Astrocyte (in vitro differentiated cells and primary cell): ENCODE measurements at regions not wholly inside any gene's neighbourhood (a gene's known extent, or its start where the extent isn't known, plus 50 kb on each side); places are given as distances from the start of the nearest gene placed in this dataset.

Source experiments
- DNase-seq: peaks from one replicate; pipeline ENCODE4 v3.0.0-alpha.2; 2010; ENCODE audit warnings: low read depth
- FAIRE-seq: peaks from 2 replicates; lab custom pipeline; 2011; peaks lifted over from hg19 to GRCh38; lab: Jason Lieb, UNC
- H2AFZ ChIP-seq: 2 replicates; pipeline ENCODE4 v1.6.0; 2012; ENCODE audit warnings: low read depth, low read length, inconsistent platforms
- H3K27ac ChIP-seq: 2 replicates; pipeline ENCODE4 v1.5.1; 2011; ENCODE audit warnings: low read depth, low read length, inconsistent platforms
- H3K27me3 ChIP-seq: 2 replicates; pipeline ENCODE4 v1.6.0; 2011; ENCODE audit warnings: low read length, inconsistent platforms; ENCODE audit not compliant: insufficient read depth
- H3K36me3 ChIP-seq: 2 replicates; pipeline ENCODE4 v1.5.1; 2011; ENCODE audit warnings: low read length, inconsistent platforms; ENCODE audit not compliant: insufficient read depth
- H3K4me1 ChIP-seq: 2 replicates; pipeline ENCODE4 v1.5.1; 2011; ENCODE audit warnings: low read length, inconsistent platforms; ENCODE audit not compliant: insufficient read depth
- H3K4me2 ChIP-seq: 2 replicates; pipeline ENCODE4 v1.6.0; 2012; ENCODE audit warnings: low read length, inconsistent platforms
- H3K4me3 ChIP-seq: 2 replicates; pipeline ENCODE4 v1.5.1; 2011; ENCODE audit warnings: low read depth, mild to moderate bottlenecking, low read length, inconsistent platforms; ENCODE audit not compliant: insufficient read depth
- H3K79me2 ChIP-seq: 2 replicates; pipeline ENCODE4 v1.6.0; 2012; ENCODE audit warnings: mild to moderate bottlenecking, low read length, inconsistent platforms; ENCODE audit not compliant: insufficient read depth
- H3K9ac ChIP-seq: 2 replicates; pipeline ENCODE4 v1.6.0; 2012; ENCODE audit warnings: mild to moderate bottlenecking, low read length, inconsistent platforms
- H3K9me3 ChIP-seq: 2 replicates; pipeline ENCODE4 v1.5.1; 2012; ENCODE audit warnings: low read depth, mild to moderate bottlenecking, low read length, inconsistent platforms; ENCODE audit not compliant: insufficient read depth
- H4K20me1 ChIP-seq: 2 replicates; pipeline ENCODE4 v1.6.0; 2012; ENCODE audit warnings: low read length, inconsistent platforms; ENCODE audit not compliant: insufficient read depth
- H3K27ac Mint-ChIP-seq: one replicate; pipeline ENCODE4 v1.8.0; 2021; ENCODE audit warnings: mild to moderate bottlenecking, mixed read lengths; ENCODE audit not compliant: unreplicated experiment
- H3K27me3 Mint-ChIP-seq: one replicate; pipeline ENCODE4 v1.8.0; 2021; ENCODE audit warnings: low read depth, mixed read lengths; ENCODE audit not compliant: unreplicated experiment
- H3K36me3 Mint-ChIP-seq: one replicate; pipeline ENCODE4 v1.8.0; 2021; ENCODE audit warnings: low read depth, mixed read lengths; ENCODE audit not compliant: unreplicated experiment
- H3K4me1 Mint-ChIP-seq: one replicate; pipeline ENCODE4 v1.8.0; 2021; ENCODE audit warnings: low read depth, mixed read lengths; ENCODE audit not compliant: unreplicated experiment
- H3K4me3 Mint-ChIP-seq: one replicate; pipeline ENCODE4 v1.8.0; 2021; ENCODE audit warnings: mild to moderate bottlenecking, moderate library complexity, mixed read lengths; ENCODE audit not compliant: unreplicated experiment
- H3K9me3 Mint-ChIP-seq: one replicate; pipeline ENCODE4 v1.8.0; 2021; ENCODE audit warnings: mild to moderate bottlenecking, mixed read lengths; ENCODE audit not compliant: unreplicated experiment
- EZH2 ChIP-seq: IDR thresholded peaks from 2 replicates; pipeline ENCODE4 v1.6.1; 2012; ENCODE audit warnings: mild to moderate bottlenecking, low read length, inconsistent platforms; ENCODE audit not compliant: insufficient read depth
- TF ChIP-seq, protein P1 (sequence below): IDR thresholded peaks from 2 replicates; pipeline ENCODE4 v1.5.1; 2011; ENCODE audit warnings: low read depth, mild to moderate bottlenecking, inconsistent platforms, low read length, moderate library complexity; ENCODE audit not compliant: insufficient read depth

DNA sequence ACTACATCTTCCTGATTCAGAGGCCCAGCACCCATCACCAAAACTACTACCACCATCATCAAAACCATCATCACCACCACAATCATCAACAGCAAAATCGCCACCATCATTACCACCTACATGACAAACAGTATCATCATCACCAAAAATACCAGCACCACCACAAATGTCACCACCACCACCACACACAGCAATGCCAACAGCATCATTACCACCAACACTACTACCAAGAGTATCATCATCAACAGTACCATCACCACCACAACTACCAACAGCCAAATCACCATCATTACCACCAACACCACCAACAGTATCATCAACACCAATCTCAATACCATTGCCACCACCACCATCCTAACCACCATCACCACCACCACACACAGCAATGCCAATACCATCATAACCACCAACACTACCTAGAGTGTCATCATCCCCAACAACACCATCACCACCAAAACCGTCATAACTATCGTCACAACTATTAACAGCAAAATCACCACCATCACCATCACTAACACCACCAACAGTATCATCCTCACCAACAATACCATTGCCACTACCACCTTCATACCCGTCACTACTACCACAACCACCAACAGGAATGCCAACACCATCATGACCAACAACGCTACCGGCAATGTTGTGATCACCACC lies 64.6 kb upstream of the TEX51 start:
- H3K9me3 ChIP-seq, result peaks cover 6% of the 10 kb centered on the region
- H3K27me3 ChIP-seq, result no peaks in the 10 kb centered on the region
- no peaks in the 10 kb centered on the region for H3K9me3 Mint-ChIP-seq
- H3K4me2 ChIP-seq, result no peak overlapping the region
- H3K9ac ChIP-seq, result no peak overlapping the region
- no peaks in the 10 kb centered on the region for H3K4me1 ChIP-seq
- FAIRE-seq, result no peak
- no peak overlapping the region for H3K27ac Mint-ChIP-seq
- H3K4me1 Mint-ChIP-seq, result peaks cover 4% of the 10 kb centered on the region
- no peaks in the 10 kb centered on the region for H3K36me3 Mint-ChIP-seq
- TF ChIP-seq EZH2, result no peak
- TF ChIP-seq, protein P1, sequence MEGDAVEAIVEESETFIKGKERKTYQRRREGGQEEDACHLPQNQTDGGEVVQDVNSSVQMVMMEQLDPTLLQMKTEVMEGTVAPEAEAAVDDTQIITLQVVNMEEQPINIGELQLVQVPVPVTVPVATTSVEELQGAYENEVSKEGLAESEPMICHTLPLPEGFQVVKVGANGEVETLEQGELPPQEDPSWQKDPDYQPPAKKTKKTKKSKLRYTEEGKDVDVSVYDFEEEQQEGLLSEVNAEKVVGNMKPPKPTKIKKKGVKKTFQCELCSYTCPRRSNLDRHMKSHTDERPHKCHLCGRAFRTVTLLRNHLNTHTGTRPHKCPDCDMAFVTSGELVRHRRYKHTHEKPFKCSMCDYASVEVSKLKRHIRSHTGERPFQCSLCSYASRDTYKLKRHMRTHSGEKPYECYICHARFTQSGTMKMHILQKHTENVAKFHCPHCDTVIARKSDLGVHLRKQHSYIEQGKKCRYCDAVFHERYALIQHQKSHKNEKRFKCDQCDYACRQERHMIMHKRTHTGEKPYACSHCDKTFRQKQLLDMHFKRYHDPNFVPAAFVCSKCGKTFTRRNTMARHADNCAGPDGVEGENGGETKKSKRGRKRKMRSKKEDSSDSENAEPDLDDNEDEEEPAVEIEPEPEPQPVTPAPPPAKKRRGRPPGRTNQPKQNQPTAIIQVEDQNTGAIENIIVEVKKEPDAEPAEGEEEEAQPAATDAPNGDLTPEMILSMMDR, result no peak
- H3K36me3 ChIP-seq, result no peaks in the 10 kb centered on the region
- no peak overlapping the region for H3K27ac ChIP-seq
- no peak overlapping the region for H3K4me3 ChIP-seq
- H3K4me3 Mint-ChIP-seq, result no peak overlapping the region
- no peaks in the 10 kb centered on the region for H4K20me1 ChIP-seq
- peaks cover 6% of the 10 kb centered on the region for H3K27me3 Mint-ChIP-seq
- H2AFZ ChIP-seq, result no peak overlapping the region
- no peaks in the 10 kb centered on the region for H3K79me2 ChIP-seq
- no peak for DNase-seq

DNA sequence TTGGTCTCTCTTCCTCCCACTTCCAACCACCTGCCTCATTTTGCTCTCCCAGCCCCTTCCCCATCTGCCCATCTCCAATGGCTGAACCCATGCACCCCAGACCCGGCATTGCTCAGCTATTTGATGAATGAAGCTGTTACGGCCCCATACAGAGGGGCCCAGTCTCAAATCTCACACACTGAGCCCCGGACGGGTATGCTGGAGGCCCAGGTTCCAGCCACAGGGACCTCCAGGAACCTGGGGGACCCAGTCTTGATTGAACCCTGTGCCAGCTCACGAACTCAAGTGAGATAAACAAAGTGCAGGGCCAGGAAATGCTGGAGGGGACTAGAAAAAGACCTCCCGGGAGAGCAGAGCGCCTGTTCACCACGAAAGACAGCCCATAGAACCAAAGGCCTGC lies 63.4 kb upstream of the TEX51 start:
- no peak for DNase-seq
- no peak overlapping the region for H3K27ac ChIP-seq
- Mint-ChIP-seq H3K36me3 (no peaks in the 10 kb centered on the region), H3K9me3 (peaks cover 3% of the 10 kb centered on the region), H3K4me3 (no peak overlapping the region), H3K27me3 (peaks cover 11% of the 10 kb centered on the region), H3K4me1 (peaks cover 4% of the 10 kb centered on the region), H3K27ac (no peak overlapping the region)
- no peak overlapping the region for H3K4me2 ChIP-seq
- no peak overlapping the region for H2AFZ ChIP-seq
- FAIRE-seq, result no peak
- TF ChIP-seq, protein P1, result no peak
- no peak for TF ChIP-seq EZH2
- no peak overlapping the region for H3K4me3 ChIP-seq
- H3K79me2 ChIP-seq, result no peaks in the 10 kb centered on the region
- peaks cover 6% of the 10 kb centered on the region for H3K9me3 ChIP-seq
- H4K20me1 ChIP-seq, result no peaks in the 10 kb centered on the region
- H3K9ac ChIP-seq, result no peak overlapping the region
- H3K27me3 ChIP-seq, result no peaks in the 10 kb centered on the region
- no peaks in the 10 kb centered on the region for H3K36me3 ChIP-seq
- no peaks in the 10 kb centered on the region for H3K4me1 ChIP-seq

DNA sequence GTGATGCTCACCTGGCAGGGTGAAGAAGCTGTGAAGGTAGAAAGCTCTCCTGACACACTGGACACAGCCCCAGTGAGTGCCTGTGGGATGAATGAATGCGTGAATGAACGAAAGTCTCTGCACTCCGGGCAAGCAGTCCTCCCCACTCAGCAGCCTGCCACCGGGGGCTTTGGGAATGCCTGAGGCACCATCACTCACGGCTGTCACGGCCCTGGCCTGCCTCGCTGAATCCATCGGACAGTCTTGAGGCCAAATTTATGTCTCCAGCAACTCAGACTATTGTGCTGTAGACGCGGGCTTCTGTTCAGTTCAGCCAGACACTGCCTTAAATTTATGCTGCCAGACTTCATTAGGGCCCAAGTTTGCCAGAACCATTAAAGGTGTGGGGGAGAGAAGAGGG lies 62.9 kb upstream of the TEX51 start:
- H3K9me3 Mint-ChIP-seq, result peaks cover 4% of the 10 kb centered on the region
- H3K4me3 Mint-ChIP-seq, result no peak overlapping the region
- Histone ChIP-seq H3K27me3 (no peaks in the 10 kb centered on the region), H3K9me3 (peaks cover 6% of the 10 kb centered on the region), H4K20me1 (no peaks in the 10 kb centered on the region), H3K4me3 (no peak overlapping the region), H3K9ac (no peak overlapping the region), H3K36me3 (no peaks in the 10 kb centered on the region), H3K79me2 (no peaks in the 10 kb centered on the region), H2AFZ (no peak overlapping the region), H3K27ac (no peak overlapping the region), H3K4me1 (no peaks in the 10 kb centered on the region), H3K4me2 (no peak overlapping the region)
- FAIRE-seq (no peak), DNase-seq (no peak)
- H3K4me1 Mint-ChIP-seq, result peaks cover 4% of the 10 kb centered on the region
- no peak for TF ChIP-seq EZH2
- TF ChIP-seq, protein P1, result no peak
- H3K27me3 Mint-ChIP-seq, result peaks cover 12% of the 10 kb centered on the region
- H3K27ac Mint-ChIP-seq, result no peak overlapping the region
- H3K36me3 Mint-ChIP-seq, result no peaks in the 10 kb centered on the region
